ENCODE measurements at regions not wholly inside any gene's neighbourhood (a gene's known extent, or its start where the extent isn't known, plus 50 kb on each side); places are given as distances from the start of the nearest gene placed in this dataset.

GRCh38 chr14:104406831-104407230 is 172.7 kb upstream of the C14orf180 start:
- 0 out of 2 replicates have a peak overlapping the region, but pooled peaks have one; percentile 9 for H2AFZ ChIP-seq
- H3K27me3 ChIP-seq (ENCODE audit: insufficient read depth): no peaks in the 10 kb centered on the region
- no peaks in the 10 kb centered on the region for H3K79me2 ChIP-seq (replicated peaks; ENCODE audit: insufficient read depth)
- no peak overlapping the region for H3K27ac ChIP-seq (ENCODE audit: low read depth)
- TF ChIP-seq REST (IDR thresholded peaks at IDR 0.05; ENCODE audit: unreplicated experiment) (no peak), STAT1 (IDR thresholded peaks at IDR 0.05; ENCODE audit: unreplicated experiment) (no peak), ETS1 (IDR thresholded peaks at IDR 0.05) (no peak), CTCF (conservative IDR thresholded peaks at IDR 0.05; ENCODE audit: low read depth in 2 of 2) (no peak), EZH2phosphoT487 (IDR thresholded peaks at IDR 0.05; ENCODE audit: unreplicated experiment) (no peak), POLR2AphosphoS5 (IDR thresholded peaks at IDR 0.05; ENCODE audit: low read depth) (no peak), EZH2 (IDR thresholded peaks at IDR 0.05; ENCODE audit: low read depth, unreplicated experiment) (no peak), ZNF462 (CRISPR knock-in tag; IDR thresholded peaks at IDR 0.05) (no peak), NANOG (IDR thresholded peaks at IDR 0.05; ENCODE audit: borderline replicate concordance) (no peak), CREB1 (CRISPR knock-in tag; IDR thresholded peaks at IDR 0.05; ENCODE audit: low read depth) (no peak), JUNB (IDR thresholded peaks at IDR 0.05; ENCODE audit: unreplicated experiment) (no peak)
- H4K20me1 ChIP-seq (replicated peaks; ENCODE audit: insufficient read depth): no peaks in the 10 kb centered on the region
- no peak overlapping the region for H3K27ac Mint-ChIP-seq
- H3K4me1 ChIP-seq (ENCODE audit: insufficient read depth): peaks cover 9% of the 10 kb centered on the region; the same call in 1 of the 2 replicates
- H3K36me3 ChIP-seq (ENCODE audit: insufficient read depth): 0 out of 2 replicates have a peak, but pooled peaks cover 6% of the 10 kb centered on the region
- peaks cover 14% of the 10 kb centered on the region for H3K9me3 Mint-ChIP-seq
- no peak for DNase-seq (ENCODE audit: low spot score)
- H3F3A ChIP-seq (replicated peaks; ENCODE audit: low read depth): no peaks in the 10 kb centered on the region
- H3K9me2 ChIP-seq (ENCODE audit: insufficient read depth): no peaks in the 10 kb centered on the region
- H3K27me3 Mint-ChIP-seq (ENCODE audit: insufficient read depth, low read depth, poor library complexity): peaks cover 2% of the 10 kb centered on the region
- H3K4me3 Mint-ChIP-seq: no peak overlapping the region
- H3K36me3 Mint-ChIP-seq (ENCODE audit: low read depth): peaks cover 9% of the 10 kb centered on the region; the same call in 2 of the 3 replicates
- H3K4me3 ChIP-seq: no peak overlapping the region
- no peak for ATAC-seq
- H3K4me1 Mint-ChIP-seq: peaks cover 21% of the 10 kb centered on the region
- no peak overlapping the region for H3K4me2 ChIP-seq

All from GM23338 (cell line).